ENCODE measurements at regions not wholly inside any gene's neighbourhood (a gene's known extent, or its start where the extent isn't known, plus 50 kb on each side); places are given as distances from the start of the nearest gene placed in this dataset.

DNA sequence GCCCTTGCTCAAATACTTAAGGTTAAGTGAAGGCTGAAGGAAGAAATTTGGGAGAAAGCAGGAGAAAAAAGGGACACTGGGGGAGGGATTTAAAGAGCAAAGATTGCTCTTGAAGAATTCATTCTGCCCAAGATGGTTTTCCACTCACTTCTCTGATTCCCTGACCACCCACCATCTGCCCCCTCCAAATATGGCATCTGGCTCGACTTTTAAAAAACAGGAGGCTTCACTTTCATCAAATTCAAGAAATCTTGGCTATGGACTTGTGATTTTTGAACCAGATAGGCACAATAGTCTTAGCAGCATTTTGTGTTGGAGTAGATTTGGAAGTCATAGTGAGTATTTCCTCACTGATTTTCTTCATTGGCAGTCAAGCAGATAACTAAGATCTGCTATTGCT is 574.4 kb upstream of the SUCLG2 start:
- WGBS, 2 donors: 13 to 47% methylated on average over 1 of the region's 1 CpG
- no peaks in the 10 kb centered on the region for H3K36me3 ChIP-seq
- intact Hi-C loops (cut with DNase I): no loop called here
- H3K27me3 ChIP-seq: no peaks in the 10 kb centered on the region
- TF ChIP-seq POLR2A (IDR thresholded peaks at IDR 0.05): no peak
- no peak for TF ChIP-seq CTCF (IDR thresholded peaks at IDR 0.05)
- H3K9me3 ChIP-seq: peaks cover 0 to 6% (median 0%) of the 10 kb centered on the region in 3 donors
- H3K4me3 ChIP-seq: no peak overlapping the region
- H3K4me1 ChIP-seq: no peaks in the 10 kb centered on the region
- no peak for DNase-seq
- no peak overlapping the region for H3K27ac ChIP-seq

DNA sequence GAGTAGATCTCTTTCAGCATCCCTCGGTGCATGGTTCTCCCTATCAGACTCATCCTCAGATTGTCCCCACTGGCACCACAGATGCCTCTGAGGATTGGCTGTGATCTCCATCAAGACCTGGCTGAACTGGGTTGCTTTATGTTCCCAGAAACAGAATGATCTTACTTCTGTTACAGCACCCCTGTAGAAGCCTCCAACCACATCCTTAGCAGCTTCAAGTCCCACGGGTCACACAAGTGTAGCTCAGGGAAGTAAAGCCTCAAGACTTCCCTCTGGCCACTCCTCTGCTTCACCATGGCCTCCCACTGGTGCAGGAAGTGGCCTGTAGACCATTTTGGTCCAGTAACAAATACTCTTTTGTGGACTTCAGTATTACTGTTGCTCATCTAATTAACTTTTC is 566.4 kb upstream of the SUCLG2 start:
- no peaks in the 10 kb centered on the region for H3K4me1 ChIP-seq
- H3K36me3 ChIP-seq: no peaks in the 10 kb centered on the region
- H3K27ac ChIP-seq: no peak overlapping the region
- 56 to 61% methylated on average over 2 of the region's 2 CpGs for WGBS, 2 donors
- H3K9me3 ChIP-seq: no peaks in the 10 kb centered on the region
- H3K27me3 ChIP-seq: no peaks in the 10 kb centered on the region
- intact Hi-C loops (cut with DNase I): no loop called here
- TF ChIP-seq POLR2A (IDR thresholded peaks at IDR 0.05): no peak
- TF ChIP-seq CTCF (IDR thresholded peaks at IDR 0.05): no peak
- H3K4me3 ChIP-seq: no peak overlapping the region
- no peak for DNase-seq

DNA sequence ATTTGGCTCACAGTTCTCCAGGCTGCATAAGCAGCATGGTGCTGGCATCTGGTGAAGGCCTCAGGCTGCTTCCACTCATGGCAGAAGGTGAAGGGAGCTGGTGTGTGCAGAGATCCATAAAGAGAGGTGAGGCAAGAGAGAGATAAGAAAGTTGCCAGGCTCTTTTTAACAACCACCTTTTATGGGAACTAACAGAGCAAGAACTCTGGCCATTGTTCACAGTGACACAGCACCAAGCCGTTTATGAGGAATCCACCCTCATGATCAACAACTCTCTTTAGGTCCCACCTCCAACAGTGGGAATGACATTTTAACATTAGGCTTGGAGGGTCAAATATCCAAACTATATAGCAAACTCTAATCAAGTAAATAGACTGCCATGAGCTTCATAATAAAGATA is 557.2 kb upstream of the SUCLG2 start:
- TF ChIP-seq POLR2A (IDR thresholded peaks at IDR 0.05) (no peak), CTCF (IDR thresholded peaks at IDR 0.05) (no peak)
- no peaks in the 10 kb centered on the region for H3K4me1 ChIP-seq
- H3K4me3 ChIP-seq: no peak overlapping the region
- WGBS, 2 donors: 42 to 67% methylated on average over 1 of the region's 1 CpG
- no peak overlapping the region for H3K27ac ChIP-seq
- H3K27me3 ChIP-seq: no peaks in the 10 kb centered on the region
- no peaks in the 10 kb centered on the region for H3K9me3 ChIP-seq
- H3K36me3 ChIP-seq: no peaks in the 10 kb centered on the region
- no peak for DNase-seq
- intact Hi-C loops (cut with DNase I): no loop called here

DNA sequence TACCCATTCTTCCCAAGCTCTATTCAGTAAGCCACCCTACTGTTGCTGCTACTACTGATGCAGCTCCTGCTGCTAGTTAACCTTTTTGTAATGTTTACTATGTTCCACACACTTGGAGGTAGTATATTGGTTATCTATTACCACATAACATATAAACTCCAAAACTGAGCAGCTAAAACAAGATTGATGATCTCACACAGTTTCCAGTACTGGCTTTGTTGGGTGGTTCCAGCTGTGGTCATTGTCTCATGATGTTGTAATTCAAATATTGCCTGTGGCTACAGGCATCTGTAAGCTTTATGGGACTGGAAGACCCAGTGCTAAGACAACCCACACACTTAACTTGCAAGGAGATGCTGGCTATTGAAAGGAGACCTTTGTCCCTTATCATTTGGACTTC is 556.2 kb upstream of the SUCLG2 start:
- TF ChIP-seq CTCF (IDR thresholded peaks at IDR 0.05) (no peak), POLR2A (IDR thresholded peaks at IDR 0.05) (no peak)
- Histone ChIP-seq H3K36me3 (no peaks in the 10 kb centered on the region), H3K27me3 (no peaks in the 10 kb centered on the region), H3K27ac (no peak overlapping the region), H3K4me3 (no peak overlapping the region), H3K4me1 (no peaks in the 10 kb centered on the region), H3K9me3 (no peaks in the 10 kb centered on the region)
- DNase-seq: no peak
- intact Hi-C loops (cut with DNase I): no loop called here

DNA sequence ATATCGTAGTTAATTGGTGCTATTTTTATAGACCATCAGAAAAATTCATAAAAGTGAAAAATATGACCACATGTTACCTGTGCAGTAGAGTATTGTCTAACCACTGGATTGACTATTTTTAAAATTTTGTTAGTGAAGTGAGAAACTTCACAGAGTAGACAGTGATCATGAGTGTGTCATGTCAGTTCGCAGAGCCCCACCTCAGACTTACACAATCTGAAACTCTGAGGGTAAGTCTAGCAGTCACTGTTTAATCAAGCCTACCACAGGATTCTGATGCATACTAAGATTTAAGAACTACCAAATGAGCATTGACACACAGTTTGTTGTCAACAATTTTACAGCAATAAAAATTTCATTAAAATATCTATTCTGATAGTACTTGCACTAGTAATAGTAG is 552.9 kb upstream of the SUCLG2 start:
- peaks cover 0 to 4% (median 0%) of the 10 kb centered on the region in 3 donors for H3K9me3 ChIP-seq
- TF ChIP-seq POLR2A (IDR thresholded peaks at IDR 0.05) (no peak), CTCF (IDR thresholded peaks at IDR 0.05) (no peak)
- intact Hi-C loops (cut with DNase I): no loop called here
- no peak overlapping the region for H3K27ac ChIP-seq
- no peaks in the 10 kb centered on the region for H3K27me3 ChIP-seq
- no peak for DNase-seq
- 56 to 74% methylated on average over 2 of the region's 2 CpGs for WGBS, 2 donors
- H3K36me3 ChIP-seq: no peaks in the 10 kb centered on the region
- no peaks in the 10 kb centered on the region for H3K4me1 ChIP-seq
- no peak overlapping the region for H3K4me3 ChIP-seq
